Retinal pigment epithelial cell (primary cell): ENCODE measurements at regions not wholly inside any gene's neighbourhood (a gene's known extent, or its start where the extent isn't known, plus 50 kb on each side); places are given as distances from the start of the nearest gene placed in this dataset.
A peak's percentile ranks its signal among the peaks of the same experiment; 100 is the strongest.

Experiments used
- DNase-seq: peaks from one replicate; pipeline ENCODE4 v3.0.0-alpha.2; 2010; ENCODE audit warnings: low read depth
- H3K4me3 ChIP-seq: 2 replicates; pipeline ENCODE4 v1.5.1; 2011; ENCODE audit warnings: mild to moderate bottlenecking, low read length, control low read depth, moderate library complexity
- CTCF ChIP-seq: conservative IDR thresholded peaks from 2 replicates; pipeline ENCODE4 v1.5.1; 2011; ENCODE audit warnings: low read depth, low read length, control low read depth, inconsistent platforms

GRCh38 chr12:127711108-127711507, 555.9 kb upstream of the TMEM132C start:
- peak; percentile 49 for TF ChIP-seq CTCF
- DNase-seq: no peak
- H3K4me3 ChIP-seq: no peak overlapping the region

- DNase-seq: no peak
- no peak overlapping the region for H3K4me3 ChIP-seq
- no peak for TF ChIP-seq CTCF
Observed at GRCh38 chr12:127712561-127712960, 554.4 kb upstream of the TMEM132C start.

- DNase-seq: no peak
- TF ChIP-seq CTCF: no peak
- H3K4me3 ChIP-seq: no peak overlapping the region
Observed at GRCh38 chr12:127716166-127716565, 550.8 kb upstream of the TMEM132C start.

GRCh38 chr12:127717278-127717677, 549.7 kb upstream of the TMEM132C start:
- no peak overlapping the region for H3K4me3 ChIP-seq
- DNase-seq: peak; percentile 66
- TF ChIP-seq CTCF: no peak

- TF ChIP-seq CTCF: no peak
- DNase-seq: no peak
- H3K4me3 ChIP-seq: no peak overlapping the region
Observed at GRCh38 chr12:127720334-127720733, 546.6 kb upstream of the TMEM132C start.

- no peak overlapping the region for H3K4me3 ChIP-seq
- TF ChIP-seq CTCF: no peak
- no peak for DNase-seq
Observed at GRCh38 chr12:127722611-127723010, 544.4 kb upstream of the TMEM132C start.

- no peak for TF ChIP-seq CTCF
- H3K4me3 ChIP-seq: no peak overlapping the region
- no peak for DNase-seq
Observed at GRCh38 chr12:127723251-127723650, 543.7 kb upstream of the TMEM132C start.
